Activated CD8-positive, alpha-beta memory T cell treated with anti-CD3 and anti-CD28 coated beads for 36 hours (primary cell): ENCODE measurements at regions not wholly inside any gene's neighbourhood (a gene's known extent, or its start where the extent isn't known, plus 50 kb on each side); places are given as distances from the start of the nearest gene placed in this dataset.
"Not testable (repeated sequence)": the region's sequence is repeated elsewhere in the genome, so short reads cannot be mapped to it uniquely, and the experiment has no call there.

Experiments used
- CTCF ChIA-PET: fragments of 350-600 bp; sonication (Branson Sonifier 250); formaldehyde crosslinking; loops from one replicate; lab custom pipeline; 2021; ENCODE audit warnings: antibody characterized with exemption; lab: Charles Lee
- POLR2A ChIA-PET: fragments of 350-600 bp; sonication (Branson Sonifier 250); formaldehyde crosslinking; loops from one replicate; lab custom pipeline; 2021; ENCODE audit warnings: antibody characterized with exemption; lab: Charles Lee

DNA sequence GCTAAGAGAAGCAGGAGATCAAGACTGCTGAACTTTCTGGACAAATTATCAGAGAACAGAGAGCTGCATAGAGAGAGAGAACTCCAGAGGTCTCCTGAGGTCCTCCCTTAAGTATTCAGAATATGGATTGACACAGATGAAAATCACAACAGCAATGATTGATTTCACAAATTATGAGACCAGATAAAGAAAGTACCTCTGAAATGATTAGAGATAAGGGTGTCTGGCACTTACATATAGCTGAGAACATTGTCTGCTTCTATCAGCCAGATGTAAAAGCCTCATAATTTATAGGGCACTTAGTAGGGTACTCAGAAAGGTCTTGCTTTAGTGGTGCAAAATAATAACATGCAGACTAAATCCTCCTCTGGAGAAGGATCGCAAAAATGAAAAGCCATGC lies 1301.8 kb downstream of the BRINP3 start:
- POLR2A ChIA-PET: no interaction called here
- CTCF ChIA-PET: no interaction called here

DNA sequence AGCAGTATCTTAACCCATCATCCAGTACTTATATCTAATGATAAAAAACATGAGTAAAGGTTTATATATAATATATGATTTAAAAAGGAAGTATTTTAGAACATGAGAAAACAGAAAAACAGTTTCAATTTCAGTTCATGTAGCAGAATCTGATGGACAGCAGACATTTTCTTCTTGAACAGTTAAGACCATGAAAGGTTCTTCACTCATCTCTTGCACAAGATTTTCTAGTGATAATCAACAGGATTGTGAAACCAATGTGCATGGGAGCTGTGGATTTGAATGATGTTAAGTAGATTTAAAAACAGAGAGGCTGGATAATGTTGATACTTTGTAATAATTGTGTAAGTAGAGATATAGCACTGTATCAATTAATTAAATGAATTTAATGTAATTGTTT lies 1297.6 kb downstream of the BRINP3 start:
- CTCF ChIA-PET: no interaction called here
- POLR2A ChIA-PET: no interaction called here

DNA sequence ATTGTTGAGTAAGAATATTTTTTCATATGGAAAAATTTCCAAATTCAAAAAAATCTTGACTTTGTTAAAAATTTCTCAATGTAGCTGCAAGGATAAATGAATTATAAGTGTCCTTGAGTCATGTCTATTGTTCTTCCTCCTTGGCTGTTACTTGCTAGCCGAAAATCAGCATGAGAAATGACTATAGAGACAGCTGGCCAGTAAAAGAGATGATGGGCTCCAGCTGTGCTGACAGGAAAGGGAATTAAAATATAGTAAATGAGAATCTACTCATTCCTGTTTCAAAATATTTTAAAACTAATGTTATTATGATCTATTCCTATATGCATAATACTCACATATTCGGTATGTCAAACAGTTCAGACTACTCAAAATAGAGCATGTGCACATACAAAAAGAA lies 1292.6 kb downstream of the BRINP3 start:
- CTCF ChIA-PET: no interaction called here
- POLR2A ChIA-PET: no interaction called here

DNA sequence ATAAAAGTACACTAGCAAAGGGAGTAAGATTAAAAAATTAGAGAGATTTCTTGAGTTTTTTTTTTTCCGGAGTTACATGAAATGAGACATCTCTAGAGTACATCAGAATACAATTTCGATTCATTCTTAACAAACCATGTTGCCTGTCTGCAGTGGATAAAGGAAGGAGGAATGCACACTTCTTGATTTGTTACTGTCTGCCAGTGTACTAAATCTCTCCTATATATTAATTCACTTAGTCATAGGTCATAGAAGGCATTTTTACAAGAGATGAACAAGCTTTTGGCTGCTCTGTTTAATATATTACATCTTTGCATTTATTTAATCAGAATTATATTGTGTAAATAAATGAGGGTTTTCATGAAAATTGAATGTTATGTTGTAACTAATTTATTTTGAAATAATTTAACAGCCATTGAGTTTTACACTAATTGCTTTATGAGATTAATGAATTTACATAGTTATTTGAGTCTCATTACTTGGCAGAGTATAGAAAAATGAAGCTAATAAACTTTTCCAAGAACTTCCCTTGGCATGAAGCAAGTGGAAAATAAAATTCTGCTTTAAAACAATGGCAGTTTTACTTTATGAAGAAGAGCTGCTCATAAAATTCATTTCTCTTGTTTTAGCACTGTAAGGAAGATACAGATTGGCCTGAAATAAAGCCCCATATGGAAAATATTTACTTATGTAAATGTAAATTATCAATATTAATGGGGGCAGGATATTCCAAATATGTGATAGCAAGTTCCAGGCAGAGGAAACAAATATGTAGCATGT lies 1284.7 kb downstream of the BRINP3 start:
- ChIA-PET POLR2A (no interaction called here), CTCF (no interaction called here)

DNA sequence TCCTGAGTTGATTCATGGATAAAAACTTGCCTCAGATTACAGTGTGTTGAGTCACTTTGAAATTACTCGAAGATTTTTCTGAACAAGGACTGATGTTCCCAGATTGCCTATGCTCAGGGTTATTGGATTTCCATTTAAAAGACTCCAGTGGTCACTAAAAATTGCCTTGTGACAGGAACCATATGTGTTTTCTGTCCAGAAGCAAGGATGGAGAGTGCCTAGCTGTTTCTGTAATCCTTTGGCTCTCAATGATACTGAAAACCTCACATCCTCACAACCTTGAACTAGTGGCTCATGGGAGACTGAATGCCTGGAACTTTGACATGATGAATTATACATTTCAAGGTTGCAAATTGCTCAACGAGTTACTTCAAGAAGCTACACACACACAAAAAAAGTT lies 1271.8 kb downstream of the BRINP3 start:
- POLR2A ChIA-PET: no interaction called here
- CTCF ChIA-PET: no interaction called here

DNA sequence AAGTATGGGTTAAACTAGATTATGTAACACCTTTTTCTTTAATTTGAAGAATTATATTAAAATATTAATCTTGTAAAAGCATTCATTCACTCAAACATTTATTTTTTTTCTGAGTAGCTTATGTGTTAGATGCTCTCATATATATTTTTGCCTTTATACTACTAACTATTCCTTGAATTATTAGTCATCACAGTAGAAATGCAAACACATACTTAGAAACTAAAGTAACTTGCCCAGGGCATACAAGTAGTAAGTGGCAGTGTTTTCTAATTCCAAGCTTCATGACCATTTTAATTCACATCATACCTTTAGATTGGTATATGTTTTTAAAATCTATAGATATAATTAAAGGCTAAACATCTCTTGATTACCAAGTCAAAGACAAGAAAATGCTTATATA lies 1271.0 kb downstream of the BRINP3 start:
- ChIA-PET POLR2A (no interaction called here), CTCF (no interaction called here)

DNA sequence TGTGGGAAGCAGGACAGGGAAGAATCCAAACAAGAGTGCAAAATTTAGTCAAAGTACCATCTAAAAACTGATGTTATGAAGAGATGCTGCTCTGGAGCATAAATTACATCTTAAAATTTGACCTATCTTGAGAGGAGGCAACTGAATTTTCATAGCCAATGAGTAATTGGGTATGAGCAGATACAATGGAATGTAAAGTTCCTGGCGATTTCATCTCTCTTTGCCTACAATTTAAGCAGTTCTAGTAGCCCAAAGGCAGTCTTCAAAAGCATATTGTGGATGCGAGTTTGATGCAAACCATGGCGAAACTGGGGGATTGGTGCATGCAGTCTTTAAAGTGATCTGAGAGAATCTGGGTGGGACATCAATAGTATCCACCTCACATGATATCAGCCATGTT lies 1265.9 kb downstream of the BRINP3 start:
- POLR2A ChIA-PET: no interaction called here
- CTCF ChIA-PET: no interaction called here

DNA sequence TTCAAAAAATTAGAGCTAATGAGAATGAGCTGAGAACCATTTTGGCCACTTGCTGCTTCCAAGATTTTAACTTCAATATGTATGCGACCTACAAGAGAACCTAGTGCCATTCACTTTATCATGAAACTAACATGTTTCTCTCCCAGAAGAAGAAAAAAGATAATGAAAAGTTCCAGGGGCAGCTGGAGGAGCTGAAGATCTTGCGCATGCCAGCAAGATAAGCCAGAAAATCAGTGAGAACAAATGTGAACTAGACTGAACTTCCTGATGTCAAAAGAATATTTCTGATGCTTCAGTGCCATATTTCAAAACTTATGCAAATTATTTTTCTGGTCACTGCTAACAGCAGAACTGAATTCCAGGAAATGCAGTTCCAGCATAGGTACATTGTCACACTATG lies 1265.1 kb downstream of the BRINP3 start:
- POLR2A ChIA-PET: no interaction called here
- CTCF ChIA-PET: no interaction called here

DNA sequence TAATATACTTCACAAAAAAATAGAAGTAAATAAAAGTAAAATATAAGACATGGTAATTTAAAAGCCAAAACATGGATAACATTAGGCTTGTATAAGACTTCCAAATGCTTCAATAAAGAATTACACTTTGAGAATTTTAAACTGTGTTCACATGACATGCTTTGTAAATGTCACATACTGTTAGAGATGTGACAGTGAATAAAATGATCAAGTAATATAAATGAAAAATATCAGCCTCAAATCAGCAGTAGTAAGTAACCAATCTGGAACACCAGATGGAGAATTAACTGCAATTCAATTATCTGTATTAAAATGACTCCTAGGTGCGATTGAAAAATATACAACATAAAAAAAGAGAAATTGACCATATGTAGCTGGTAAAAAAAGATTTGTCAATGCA lies 1260.8 kb downstream of the BRINP3 start:
- CTCF ChIA-PET: no interaction called here
- POLR2A ChIA-PET: no interaction called here

DNA sequence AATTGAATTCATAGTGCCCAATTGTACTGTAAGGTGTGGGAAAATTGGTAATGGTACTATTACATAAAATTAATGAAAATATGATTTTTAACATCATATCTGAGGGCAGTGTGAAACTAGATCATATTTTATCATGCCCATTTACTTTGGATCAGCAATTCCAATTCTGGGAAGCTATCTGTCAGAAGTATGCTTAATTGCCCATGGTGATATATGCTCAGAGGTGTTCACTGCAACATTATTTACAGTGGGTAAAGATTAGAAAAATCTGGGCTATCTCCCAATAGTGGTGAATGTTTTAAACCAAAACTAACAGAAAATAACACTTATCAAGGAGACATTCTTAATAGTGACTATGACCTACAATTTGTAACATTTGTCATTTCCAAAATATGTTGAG lies 1260.0 kb downstream of the BRINP3 start:
- ChIA-PET CTCF (no interaction called here), POLR2A (no interaction called here)

DNA sequence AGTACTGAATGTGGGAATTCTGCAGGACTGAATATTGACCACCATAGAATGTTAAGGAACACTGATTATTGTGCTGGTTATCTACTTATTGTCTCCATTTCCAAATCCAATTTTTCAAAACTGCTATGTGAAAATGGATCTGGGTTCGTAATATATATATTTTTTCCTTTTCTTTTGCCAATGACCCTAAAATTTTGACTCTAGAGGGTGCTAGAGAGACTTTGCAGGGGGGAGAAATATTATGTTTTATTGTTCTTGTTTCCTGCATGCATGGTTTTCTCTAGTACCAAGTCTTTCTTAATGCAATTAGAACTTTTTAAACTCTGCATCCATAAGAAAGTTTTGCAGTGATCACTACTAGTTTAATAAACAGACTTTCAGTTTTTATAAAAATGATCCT lies 1256.9 kb downstream of the BRINP3 start:
- ChIA-PET POLR2A (no interaction called here), CTCF (no interaction called here)

DNA sequence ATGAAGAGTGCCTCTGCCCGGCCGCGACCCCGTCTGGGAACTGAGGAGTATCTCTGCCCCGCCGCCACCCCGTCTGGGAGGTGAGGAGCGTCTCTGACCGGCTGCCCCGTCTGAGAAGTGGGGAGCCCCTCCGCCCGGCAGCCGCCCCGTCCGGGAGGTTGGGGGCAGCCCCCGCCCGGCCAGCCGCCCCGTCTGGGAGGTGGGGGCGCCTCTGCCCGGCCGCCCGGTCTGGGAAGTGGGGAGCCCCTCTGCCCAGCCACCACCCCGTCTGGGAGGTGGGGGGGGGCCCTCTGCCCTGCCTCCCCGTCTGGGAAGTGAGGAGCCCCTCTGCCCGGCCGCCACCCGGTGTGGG lies 1251.9 kb downstream of the BRINP3 start:
- POLR2A ChIA-PET, CTCF ChIA-PET: not testable (repeated sequence)

DNA sequence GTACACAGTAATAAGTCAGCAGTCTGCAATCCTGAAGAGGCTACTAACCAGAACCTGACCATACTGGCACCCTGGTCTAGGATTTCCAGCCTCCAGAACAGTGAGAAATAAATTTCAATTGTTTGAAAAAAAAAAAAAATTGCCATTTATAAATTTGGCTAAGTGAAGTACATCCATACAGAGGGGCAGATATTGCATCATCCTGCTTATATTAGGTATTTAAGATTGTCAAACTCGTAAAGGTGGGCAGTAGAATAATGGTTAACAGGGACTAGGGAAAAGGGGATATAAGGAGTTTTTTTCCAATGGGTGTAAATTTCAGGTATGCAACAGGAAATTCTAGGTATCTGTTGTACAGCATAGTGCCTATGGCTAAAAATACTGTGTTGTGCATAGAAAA lies 1250.9 kb downstream of the BRINP3 start:
- ChIA-PET POLR2A (no interaction called here), CTCF (no interaction called here)

DNA sequence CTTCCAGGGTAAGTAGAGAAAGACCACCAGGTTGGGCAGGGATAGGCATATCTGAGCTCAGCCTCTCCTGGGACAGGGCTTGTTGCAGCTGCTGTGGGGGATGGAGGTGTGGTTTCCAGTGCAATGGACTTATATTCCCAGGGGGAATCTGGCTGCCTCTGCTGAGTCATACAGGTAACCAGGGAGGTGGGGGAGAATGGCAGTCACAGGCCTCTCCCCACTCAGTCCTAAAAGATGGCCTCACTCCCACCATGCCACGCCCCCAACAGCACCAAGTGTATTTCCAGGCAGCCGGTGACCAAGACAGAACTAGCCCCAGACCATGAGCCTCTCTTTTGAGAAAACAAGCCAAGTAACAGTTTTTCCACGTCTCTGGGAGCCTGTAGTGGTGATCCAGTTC lies 1240.7 kb downstream of the BRINP3 start:
- ChIA-PET CTCF (no interaction called here), POLR2A (no interaction called here)

DNA sequence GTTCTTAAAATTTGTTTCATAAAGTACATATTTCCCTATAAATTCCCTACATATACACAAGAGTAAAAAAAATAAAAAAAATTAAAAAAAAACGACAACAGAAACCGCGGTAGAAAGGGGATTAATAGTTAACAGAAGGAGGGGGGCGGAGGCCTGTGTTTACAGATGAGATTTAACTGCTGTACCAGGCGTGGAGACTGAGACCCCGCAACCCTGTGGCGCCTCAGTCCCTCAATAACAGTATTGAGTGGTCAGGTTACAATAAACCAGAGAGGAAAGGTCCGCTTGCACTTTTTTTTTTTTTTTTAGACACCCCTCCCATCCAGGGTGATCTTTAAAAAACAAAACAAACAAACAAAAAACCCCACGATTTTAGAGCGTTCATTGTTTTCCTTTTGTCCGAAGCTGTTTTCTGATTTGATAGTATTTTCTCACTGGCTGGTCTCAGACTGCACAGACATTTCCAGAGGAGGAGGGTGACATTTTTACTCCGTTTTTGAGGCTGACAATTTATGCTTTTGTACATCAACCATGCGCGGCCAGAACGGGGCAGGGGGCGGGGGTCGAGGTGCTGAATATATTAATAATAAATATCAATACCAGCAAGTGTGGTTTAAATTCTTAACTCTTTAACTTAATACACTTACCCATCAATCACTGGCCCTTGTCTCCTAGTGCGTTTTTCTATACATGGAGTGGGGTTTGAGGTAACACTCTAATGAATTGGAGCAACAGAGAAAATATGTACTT lies 1223.9 kb downstream of the BRINP3 start:
- ChIA-PET CTCF (no interaction called here), POLR2A (no interaction called here)

DNA sequence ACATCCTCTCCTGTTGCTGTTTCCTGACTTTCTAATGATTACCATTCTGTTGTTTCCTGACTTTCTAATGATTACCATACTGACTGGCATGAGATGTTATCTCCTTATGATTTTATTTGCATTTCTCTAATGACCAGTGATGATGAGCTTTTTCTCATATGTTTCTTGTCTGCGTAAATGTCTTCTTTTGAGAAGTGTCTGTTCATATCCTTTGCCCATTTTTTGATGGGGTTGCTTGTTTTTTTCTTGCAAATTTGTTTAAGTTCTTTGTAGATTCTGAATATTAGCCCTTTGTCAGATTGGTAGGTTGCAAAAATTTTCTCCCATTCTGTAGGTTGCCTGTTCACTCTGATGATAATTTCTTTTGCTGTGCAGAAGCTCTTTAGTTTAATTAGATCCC lies 1216.5 kb downstream of the BRINP3 start:
- POLR2A ChIA-PET, CTCF ChIA-PET: not testable (repeated sequence)

DNA sequence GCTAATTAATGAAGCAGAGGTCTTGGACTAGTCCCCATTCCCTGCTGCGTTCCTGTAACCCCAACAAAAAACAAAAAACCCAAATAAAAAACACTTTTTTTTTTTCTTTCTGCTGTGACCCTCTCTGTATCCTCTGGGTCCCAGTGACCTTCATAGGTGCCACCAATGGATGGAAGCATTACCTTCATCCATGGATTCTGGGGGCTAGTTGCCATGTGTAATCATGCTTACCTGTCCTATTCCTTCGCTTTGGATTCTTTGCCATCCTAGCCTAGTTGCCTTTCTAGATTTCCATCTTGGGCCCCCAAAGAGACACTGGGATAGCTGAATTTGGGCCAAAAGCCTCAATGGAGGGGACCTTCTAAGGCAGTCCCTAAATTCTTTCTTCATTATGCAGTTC lies 1208.7 kb downstream of the BRINP3 start:
- ChIA-PET CTCF (no interaction called here), POLR2A (no interaction called here)

DNA sequence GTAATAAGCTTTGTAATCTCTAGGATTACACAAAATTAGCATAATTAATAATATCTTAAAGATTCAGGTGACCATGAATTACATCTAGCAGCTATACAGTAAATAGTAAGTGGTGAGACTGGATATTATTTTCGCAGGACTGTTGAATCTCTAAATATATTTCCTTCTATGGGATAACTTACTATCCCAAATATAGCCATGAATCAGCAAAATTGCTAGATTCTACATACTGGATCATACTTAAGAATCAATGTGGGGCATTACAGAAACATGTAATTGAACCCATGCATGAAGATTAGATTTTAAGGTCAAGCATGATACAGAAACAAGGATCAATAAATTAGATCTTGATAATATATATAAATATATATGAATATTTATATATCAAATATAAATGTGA lies 1203.4 kb downstream of the BRINP3 start:
- CTCF ChIA-PET: no interaction called here

DNA sequence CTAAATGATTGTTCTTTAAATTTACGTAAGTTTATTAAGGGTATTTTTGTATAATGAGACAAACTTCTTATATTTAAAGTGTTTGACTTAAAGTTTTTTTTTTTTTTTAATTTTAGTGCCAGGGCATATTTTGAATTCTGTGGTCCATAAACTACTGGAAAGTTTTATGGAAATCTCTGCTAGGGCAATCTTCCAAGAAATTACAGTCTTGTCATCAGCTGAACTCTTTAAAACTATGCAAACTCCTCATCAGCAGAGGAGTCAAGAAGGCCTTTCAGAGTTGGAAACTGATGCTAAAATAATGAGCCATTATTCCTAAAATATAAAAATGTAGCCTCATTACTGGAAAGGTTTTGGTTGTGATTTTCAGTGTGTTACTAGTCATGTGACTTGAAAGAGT lies 1201.9 kb downstream of the BRINP3 start:
- POLR2A ChIA-PET: no interaction called here
- CTCF ChIA-PET: interaction anchor here (0.7 kb wide), 1 partner anchor 126 kb away, joined by 3 read pairs; no protein-coding TSS in a partner anchor

More for the DNA sequence above, 1203.4 kb downstream of the BRINP3 start:
- POLR2A ChIA-PET: no interaction called here

DNA sequence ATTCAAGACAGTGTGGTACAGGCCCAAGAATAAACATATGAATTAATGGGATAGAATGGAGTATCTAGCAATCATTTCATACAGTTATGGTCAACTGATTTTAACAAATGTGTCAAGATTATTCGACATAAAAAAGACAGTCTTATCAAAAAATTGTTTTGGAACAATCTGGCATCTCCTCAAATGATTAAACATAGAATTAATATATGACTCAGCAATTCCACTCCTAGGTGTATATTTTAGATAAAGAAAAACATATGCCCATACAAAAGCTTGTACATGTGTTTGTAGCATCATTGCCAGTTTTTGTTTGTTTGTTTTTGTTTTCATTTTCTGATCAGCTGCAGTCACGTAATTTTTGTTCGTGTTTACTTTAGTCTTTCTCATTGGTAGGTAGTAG lies 1188.3 kb downstream of the BRINP3 start:
- POLR2A ChIA-PET: no interaction called here

DNA sequence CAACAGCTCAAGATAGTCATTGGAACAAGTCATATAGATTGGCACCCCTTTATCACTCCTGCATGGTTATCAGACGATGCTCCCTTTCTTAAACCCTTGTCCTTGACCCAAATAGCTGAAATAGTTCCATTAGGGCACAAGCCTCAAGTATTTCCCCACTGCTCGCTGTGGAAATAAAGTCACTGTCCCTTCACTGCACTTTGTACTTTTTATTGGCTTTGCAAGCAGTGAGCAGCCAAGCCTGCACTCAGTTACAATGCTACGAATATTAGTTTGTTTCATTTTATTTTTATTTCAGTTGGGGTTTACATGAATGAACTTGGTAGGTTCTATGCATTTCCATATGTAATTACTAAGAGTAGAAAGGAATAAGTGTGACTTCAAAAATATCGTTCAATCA lies 1176.4 kb downstream of the BRINP3 start:
- POLR2A ChIA-PET: no interaction called here
- CTCF ChIA-PET: no interaction called here

More for the DNA sequence above, 1188.3 kb downstream of the BRINP3 start:
- CTCF ChIA-PET: no interaction called here
